GM21360 (cell line): ENCODE measurements at regions not wholly inside any gene's neighbourhood (a gene's known extent, or its start where the extent isn't known, plus 50 kb on each side); places are given as distances from the start of the nearest gene placed in this dataset.

Source experiments
- ATAC-seq: cut with Tn5 transposase; IDR thresholded peaks from one replicate; pipeline ENCODE4 v1.9.1; 2021; ENCODE audit warnings: mild to moderate bottlenecking, moderate library complexity; ENCODE audit not compliant: unreplicated experiment

DNA sequence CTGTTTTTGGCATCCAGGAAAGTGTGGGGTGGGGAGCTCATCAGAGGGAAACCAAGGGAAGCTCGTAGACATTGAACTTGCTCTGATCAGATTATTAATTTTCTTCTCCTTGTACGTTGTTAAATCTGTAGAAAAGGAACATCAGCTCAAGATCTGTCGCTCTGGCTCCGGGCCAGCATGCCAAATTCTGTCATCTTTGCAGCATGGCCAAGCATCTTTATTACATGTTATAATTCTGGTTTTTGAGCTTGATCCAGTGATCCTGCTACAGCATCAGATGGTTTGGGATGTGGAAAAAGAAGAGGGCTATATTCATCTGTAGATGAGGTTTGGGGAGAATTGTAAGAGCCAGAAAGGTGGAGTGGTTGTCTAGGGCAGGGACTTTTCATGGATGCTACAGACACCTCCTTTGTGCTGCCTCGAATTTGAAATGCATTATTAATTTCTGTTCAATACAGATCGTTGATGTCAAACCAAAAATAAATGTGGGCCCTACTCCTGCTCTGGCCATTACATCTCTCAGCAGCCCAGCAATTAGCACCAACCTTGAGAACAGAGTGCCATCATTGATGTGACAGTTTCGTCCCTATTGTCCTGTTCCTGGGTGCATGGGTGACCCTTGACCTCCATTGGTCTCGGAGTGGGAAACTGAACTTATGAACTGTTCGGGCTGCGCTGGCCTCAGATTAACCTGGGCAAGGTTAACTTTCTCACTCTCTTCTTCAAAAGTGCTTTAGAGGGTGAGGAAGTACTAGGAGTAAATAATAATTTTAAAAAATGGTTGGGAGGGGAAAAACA, 250.8 kb downstream of the SOX4 start:
- no peak for ATAC-seq

DNA sequence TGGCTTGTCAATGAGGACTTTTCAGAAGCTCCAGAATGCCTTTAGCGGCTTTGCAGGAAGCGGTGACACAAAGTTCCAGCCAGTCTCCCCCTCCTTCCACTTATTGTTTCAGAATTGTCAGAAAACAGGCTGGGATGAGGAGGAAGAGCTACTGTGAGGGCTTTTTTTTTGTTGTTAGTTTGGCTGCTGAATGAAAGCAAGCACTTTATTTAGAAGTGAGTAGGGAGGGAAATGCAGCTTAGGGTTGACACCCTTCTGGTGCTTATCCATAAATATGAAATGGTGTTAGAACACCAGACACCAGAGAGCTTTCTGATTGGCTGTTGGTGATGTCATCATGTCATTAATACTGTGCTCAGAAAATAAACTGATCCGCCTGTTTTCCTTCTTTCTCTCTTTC, 251.5 kb downstream of the SOX4 start:
- no peak for ATAC-seq

DNA sequence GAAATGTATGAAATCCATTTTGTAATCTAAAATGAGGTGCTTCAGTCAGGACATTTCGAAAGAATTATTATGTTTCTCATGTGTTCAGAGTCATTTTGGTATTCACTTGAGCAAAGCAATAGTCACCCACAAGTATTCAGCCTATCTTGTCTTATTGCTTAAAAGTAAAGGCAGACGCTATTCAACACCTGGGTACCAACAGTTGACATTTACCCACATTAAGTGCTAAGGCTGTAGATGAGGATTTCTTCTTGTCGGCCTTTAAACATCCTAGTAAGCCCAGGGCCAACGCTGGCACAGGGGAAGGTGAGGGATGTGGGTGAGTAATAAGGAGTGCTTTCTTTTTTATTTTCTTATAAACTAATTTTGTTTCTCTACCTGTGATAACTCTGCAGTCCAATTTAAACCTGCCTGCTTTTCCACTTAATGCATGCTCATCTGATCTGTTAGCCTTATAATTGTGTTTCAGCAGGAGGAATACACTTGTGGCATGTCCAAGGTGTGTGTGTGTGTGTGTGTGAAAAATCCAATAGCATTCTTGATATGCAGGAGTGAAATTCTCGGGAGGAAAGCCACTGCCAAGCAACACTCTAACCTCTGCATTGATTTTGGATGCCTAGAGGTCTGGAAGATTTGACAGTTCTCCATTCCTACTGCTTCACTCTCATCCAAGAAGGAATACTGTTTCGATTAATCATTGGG, 252.0 kb downstream of the SOX4 start:
- ATAC-seq, result no peak

DNA sequence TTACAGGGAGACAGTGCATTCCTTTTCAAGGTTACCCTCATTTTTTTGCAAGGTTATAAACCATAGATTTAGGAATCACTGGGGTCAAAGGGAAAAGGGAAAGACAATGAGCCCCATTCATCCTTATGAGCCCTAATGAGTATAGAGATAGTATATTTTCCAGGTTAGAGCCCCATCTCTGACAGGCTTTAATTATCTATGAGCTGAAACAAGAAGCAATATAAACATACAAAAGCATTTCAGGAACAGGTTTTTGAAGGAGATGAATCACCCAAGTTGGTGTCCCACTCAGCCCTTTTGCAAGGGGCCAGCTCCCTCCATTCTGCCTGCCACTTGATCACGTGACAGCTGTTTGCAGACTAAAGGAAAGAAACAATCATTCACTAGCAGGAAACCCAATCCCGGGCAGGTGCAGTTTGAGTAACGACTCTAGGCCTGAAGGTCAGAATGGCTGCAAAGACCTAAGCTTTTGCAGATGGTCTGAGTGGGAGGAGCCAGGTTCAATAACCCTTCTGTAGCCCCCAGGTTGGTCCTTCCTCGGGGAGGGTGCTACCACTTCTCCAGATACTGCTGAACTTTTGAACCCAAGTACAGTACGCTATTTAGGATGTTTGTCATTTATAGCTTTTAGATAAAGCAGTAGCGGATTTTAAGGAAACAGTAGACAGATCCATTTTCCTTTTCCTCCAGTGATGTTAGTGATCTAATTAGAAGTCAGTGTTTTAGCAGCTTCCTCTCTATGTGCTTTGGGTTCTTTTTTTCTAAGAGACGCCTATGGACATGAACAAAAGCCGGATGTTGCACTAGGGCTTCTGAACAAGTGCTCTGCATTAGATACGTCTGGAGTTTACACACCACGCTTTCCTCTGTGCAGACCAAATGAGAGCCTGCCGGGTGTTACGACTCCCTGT, 253.2 kb downstream of the SOX4 start:
- no peak for ATAC-seq

DNA sequence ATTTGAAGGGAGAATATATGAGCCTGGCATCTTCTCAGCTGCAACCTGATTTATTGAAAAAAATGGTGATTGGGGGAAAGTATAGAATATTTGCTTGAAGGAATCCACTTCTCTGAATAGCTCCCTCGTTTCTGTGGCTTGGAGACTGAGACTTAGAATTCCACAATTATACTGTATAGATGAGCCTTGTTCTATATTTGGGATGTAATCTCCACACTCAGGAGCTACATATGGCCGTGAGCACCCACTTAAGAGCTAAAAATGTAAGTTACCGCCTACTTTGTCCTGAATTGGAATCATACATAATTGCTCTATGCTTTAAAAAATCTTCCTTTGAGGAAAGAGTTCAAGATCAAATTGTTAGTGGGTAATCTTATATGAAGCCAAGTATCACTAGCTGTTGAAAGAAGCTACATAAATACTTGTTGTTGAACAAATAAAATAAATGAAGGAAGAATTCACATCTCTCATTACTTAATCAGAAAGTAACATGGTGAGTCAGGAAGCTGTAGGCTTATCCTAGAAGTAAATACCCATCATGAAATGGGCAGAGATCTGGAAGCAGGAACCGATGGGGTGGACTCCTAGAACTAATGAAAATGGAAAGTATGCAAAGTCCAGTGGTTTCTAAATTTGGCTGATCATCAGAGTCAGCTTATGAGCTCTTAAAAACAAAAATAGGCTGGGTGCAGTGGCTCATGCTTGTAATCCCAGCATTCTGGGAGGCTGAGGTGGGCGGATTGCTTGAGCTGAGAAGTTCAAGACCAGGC, 254.3 kb downstream of the SOX4 start:
- no peak for ATAC-seq

DNA sequence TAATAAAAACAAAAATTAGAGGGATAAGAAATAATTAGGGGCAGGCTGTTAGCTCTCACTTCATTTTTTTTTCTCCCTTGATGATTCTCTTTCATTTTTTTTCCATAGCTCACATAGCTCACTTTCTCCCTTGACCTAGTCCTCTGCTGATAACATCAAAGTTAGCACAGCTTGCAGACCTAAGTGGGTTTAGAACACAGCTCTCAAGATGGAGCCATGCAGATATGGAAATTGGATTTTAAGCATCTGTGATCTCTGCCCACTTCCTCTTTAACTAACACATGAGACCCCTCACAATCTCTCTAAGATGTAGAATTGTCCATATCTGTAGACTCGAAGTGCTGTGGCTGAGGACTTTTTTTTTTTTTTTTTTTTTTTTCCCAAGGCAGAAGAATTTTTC, 257.1 kb downstream of the SOX4 start:
- no peak for ATAC-seq

DNA sequence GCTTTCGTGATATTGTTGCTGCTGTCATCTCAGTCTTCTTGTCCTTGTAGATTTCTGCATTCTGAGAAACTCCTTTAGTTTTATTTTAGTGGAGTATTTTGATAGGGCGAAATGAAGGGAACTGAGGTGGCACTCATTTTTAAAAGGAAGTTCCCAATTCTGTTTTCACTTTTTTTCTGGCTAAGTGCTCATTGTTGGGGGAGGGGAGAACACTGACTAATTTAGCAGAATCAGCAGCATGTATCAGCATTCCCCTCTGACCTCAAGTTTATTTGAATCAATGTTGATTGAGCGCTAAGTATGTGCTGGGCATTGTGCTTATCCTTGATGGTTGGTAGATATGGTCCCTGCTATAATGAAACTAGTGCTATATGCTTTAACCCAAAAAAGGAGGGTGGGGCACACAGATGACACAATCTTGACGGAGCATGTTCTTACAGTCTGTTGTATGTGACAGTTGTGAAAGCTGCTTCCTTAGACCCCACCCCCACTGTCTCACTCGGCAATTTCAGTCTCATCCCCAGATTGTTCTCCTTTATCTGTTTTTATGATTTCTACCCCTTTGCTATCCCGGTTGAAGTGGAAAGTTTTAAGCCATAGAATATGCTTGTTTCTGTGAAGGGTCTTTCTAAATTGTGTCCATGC, 262.4 kb downstream of the SOX4 start:
- ATAC-seq, result no peak

DNA sequence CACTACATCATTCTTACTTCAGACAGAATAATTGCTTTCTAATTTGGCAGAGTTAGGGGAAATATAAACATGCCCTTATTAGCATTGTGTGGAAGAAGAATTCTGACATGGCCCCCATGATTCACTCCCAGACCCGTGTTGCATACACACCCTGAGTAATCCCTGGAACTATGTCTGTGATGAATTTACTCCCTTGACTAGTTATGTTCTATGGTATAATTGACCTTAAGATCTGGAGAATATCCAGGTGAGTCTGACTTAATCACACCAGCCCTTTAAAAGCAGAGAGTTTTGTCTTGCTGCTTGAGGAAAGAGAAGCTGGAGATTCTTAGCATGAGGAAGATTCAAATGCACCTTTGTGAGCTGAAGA, 262.9 kb downstream of the SOX4 start:
- ATAC-seq, result no peak

DNA sequence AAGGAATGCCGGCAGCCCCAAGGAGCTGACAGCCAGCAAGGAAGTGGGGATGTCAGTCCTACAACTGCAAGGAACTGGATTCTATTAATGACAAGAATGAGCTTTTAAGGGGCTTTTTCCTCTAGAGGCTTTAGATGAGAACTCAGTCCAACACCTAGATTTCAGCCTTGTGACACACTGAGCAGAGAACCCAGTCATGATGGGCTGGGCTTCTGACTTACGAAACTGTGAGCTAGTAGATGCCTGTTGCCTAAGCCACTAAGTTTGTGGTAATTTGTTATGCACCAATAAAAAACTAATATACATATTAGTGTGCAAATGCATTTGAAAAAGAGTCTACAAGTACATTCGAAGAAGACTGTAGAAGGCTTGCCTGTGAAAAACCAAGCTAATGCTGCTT, 263.3 kb downstream of the SOX4 start:
- ATAC-seq, result no peak

DNA sequence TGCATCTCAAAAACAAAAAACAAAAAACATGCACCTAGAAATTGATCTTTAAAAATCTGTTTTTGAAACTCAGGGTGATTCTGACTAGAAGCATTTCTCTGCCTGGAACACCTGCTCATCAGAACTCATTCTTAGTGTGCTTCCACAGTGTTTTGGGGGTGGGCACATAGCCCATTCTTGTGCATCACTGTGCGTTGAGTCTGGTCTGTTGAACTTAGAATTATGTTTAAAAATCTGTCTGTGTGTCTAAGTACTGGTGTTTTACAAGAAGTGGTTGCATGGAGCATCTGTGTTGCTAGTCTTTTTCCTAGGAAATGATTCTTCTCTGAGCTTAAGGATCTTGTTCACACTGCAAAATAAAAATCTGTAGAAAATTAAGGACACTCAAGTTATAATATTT, 264.5 kb downstream of the SOX4 start:
- no peak for ATAC-seq

DNA sequence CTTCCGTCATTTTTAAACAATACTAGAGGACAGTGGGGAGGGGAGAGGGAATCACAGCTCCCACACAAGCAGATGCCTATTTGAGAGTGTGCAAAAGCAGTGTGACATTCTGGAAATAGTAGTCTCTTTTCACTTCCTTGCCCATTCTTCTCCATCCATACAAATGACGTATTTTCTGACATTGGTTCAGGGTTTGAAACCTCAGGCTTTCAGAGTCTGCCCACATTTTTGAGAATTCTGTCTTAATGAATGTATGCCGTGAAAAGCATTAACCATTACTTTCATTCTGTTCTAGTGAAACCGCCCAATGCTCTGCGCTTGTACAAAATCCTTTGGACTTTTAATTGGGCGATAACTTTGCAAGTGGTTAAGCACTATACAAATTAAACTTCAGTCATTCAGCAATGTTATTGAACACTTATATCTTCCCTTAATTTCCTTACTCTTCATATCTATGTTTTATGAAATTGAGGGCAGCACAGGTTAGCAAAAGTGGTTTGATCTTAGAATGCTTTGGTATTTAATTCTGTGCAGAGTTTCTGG, 265.7 kb downstream of the SOX4 start:
- ATAC-seq, result no peak

DNA sequence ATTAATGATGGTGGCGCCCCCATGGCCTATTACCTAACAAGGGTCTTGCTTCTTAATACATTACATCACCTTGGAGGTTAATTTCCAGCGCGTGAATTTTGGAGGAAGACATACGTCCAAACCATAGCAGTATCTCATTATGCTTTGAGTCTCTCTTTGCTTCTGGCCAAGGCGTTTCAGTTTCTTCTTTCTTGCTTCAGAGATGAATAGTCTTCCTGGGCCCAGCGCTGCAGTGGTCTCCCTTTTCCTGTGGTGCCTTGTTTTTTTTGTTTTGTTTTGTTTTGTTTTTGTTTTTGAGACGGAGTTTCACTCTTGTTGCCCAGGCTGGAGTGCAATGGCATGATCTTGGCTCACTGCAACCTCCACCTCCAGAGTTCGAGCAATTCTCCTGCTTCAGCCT, 268.4 kb downstream of the SOX4 start:
- ATAC-seq, result no peak

DNA sequence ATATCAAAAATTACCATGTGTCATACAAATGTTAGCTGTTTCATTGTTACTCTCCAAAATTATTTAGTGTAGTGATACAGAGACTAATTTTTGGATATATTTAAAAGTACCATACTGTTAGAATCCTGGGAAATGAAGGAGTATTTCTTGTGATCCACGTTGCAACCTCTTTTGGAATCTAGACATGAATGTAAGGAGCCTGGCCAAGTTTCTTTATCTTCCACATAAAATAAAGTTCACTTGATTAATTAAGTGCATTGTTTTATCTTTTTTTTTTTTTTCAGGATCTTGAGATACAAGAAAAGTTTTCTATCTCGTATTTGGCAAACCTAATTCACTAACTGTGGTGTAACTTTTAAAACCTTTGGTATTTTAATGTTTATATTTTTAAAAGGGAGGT, 270.7 kb downstream of the SOX4 start:
- ATAC-seq, result no peak

DNA sequence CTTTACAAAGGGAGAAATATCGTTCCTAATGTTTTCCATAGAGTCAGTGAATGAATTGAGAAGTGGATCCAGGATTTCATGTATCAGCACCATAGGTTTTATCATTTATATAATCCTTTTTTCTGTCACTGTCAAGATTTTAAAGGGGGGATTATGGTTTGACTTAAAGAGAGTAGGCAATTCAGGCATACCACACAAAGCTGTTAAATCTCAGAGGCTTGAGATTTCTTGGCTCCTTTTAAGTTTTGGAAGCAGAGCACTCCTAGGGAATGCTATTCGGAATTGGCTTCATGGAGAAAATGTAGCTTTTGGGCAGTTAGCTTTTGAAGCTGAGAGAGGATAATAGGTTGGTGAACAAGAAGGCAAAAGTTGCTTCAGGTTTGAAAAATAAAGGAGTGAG, 274.7 kb downstream of the SOX4 start:
- no peak for ATAC-seq

DNA sequence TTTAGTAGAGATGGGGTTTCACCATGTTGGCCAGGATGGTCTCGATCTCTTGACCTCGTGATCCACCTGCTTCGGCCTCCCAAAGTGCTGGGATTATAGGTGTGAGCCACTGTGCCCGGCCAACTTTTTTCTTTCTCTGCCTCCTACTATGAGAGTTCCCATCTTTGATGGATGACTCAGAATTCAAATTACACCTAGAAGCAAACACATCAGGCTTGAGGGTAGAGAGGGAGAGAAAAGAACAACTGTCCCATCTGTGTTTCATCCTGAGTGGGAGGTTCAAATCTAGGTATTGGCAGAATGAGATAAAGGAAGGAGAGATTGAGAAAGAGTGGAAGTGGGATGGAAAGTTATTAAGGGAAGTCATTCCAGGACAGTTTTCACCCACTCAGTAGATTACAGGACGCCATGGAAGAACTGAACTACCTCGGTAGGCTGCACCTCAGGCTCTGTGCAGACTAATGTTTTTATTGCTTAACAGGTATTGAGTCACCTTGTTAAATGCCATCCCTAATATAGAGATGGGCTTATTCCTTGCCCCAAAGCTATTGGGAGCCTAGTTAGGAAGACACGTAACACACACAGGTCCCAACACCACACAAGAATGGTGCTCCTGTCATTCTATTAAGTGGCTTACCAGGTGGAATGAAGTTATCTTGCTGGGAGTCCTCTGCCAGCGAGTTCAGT, 275.7 kb downstream of the SOX4 start:
- ATAC-seq, result no peak

DNA sequence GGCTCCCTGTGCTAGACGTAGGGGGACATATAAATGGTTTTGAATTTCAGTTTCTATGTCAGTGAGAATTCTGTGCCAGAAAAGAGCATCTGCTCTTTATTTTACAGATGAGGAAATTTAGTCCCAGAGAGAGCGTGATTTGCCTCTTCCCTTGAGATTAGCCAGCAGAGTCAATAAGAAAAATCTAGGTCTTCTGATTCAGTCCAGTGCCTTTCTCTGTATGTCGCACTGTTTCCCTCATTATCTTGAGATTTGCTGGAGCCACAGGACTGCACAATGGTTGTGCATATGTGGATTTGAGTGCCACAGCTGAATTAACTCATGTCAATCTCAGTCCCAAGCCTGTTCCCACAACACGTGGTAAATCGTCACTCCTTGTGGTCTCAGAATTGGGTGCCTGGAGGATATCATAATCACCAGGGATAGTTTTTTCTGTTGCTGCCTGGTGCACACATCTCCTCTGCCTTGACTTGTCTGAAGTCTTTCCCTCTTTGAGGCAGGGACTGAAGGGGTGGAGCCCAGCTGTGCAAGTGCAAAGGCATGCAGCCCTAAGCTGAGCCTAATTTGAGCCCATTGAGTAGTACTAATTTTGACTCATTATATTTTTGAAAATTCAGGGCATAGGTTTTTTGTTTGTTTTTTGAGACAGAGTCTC, 276.7 kb downstream of the SOX4 start:
- no peak for ATAC-seq

DNA sequence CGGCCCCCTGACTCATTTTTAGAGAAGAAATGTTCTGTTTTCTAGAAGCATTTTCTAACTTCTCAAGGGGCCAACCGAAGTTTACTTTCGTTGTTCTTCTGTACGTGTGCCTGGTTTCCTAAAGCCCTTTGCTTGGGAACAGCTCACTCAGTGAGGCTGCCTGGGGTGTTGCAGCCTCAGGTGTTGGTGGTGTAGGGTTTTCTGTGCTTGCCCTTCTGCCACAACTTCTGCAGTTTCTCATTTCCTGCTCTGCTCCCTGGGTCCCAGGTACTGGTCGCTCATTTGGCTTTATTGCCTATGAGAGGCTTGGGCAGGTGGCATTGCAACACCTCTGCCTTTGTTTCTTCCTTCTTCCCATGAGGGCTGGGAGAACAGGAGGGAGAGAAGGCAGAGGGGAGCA, 278.3 kb downstream of the SOX4 start:
- ATAC-seq, result no peak

DNA sequence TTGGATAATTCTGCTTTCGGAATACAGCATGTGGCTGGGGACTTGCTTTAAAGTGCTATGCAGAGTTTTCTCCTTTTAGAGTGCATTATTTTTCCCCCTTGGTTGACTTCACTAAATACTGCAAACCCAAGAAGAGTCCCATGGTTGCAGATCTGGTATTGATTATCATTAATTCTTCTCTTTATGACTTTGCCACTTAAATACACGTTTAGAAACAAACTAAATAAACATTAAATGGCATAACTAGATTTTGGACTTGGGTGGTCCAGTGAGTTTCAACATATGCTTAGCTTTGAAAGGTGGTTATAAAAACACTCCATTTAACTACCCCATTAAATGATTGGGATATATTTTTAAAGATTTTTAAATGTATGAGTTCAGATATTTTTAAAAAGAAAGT, 279.2 kb downstream of the SOX4 start:
- no peak for ATAC-seq

DNA sequence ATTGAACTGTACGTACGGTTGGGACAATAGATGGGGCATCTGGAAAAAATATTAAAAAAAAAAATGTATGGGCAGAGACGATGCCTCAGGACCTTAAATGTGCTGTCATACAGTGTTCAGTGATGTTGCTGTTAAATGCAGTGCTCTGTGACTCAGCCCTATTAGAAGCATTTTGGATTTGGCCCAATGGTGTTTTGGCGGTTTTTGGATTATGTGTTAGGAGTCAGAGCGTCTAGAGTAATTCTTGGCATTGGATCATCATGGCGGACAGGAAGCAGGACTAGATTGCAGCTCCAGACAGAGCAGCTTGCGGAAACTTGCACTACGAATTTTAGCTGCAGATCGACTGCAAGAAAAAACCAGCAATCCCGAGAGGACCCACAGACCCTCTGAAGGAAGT, 280.0 kb downstream of the SOX4 start:
- no peak for ATAC-seq
